HCT116 (cell line): ENCODE measurements at regions not wholly inside any gene's neighbourhood (a gene's known extent, or its start where the extent isn't known, plus 50 kb on each side); places are given as distances from the start of the nearest gene placed in this dataset.

Experiments
- ATAC-seq: fragments of 200-7000 bp; cut with Tn5 transposase; 2 replicates; pipeline ENCODE4 v1.9.1; 2020; ENCODE audit warnings: mild to moderate bottlenecking, moderate library complexity
- BruUV-seq: library from RNA; stranded (reverse); fragments of 400-500 nt; replicated peaks from 2 replicates; lab custom pipeline; 2021; lab: Mats Ljungman, UMichigan
- CTCF ChIA-PET: fragments of 300-600 bp; sonication (Branson Sonifier 250); formaldehyde crosslinking; loops from one replicate; lab custom pipeline; 2021; ENCODE audit warnings: antibody characterized with exemption; lab: Charles Lee
- POLR2A ChIA-PET: fragments of 300-600, 350-600 bp; sonication (Branson Sonifier 250); formaldehyde crosslinking; loops from one replicate; lab custom pipeline; 2021; ENCODE audit warnings: antibody characterized with exemption; lab: Charles Lee
- RAD21 ChIA-PET, 2 experiments: fragments of 300-600 bp; sonication (Branson Sonifier 250); formaldehyde crosslinking; loops; one replicate each; lab custom pipeline; 2023; ENCODE audit warnings: low total read pairs in 2 of 2; ENCODE audit not compliant: uncharacterized antibody in 2 of 2, unreplicated experiment in 2 of 2, low non-redundant PET in 1 of 2; lab: Charles Lee
- DNase-seq: peaks from one replicate; pipeline ENCODE4 v3.0.0-alpha.2; 2010; ENCODE audit warnings: low read depth, low spot score
- H2AFZ ChIP-seq: fragments of 200-600 bp; shearing (Covaris generic), sonication (generic); 2 replicates; pipeline ENCODE4 v1.6.1; 2017; ENCODE audit warnings: low read depth, mixed run types, mixed read lengths, antibody characterized with exemption, low read length; ENCODE audit not compliant: poor library complexity, severe bottlenecking
- H3K27ac ChIP-seq: 2 replicates; pipeline ENCODE4 v1.5.1; 2012; ENCODE audit warnings: low read depth, low read length
- H3K27me3 ChIP-seq: fragments of 200-600 bp; sonication (generic); 2 replicates; pipeline ENCODE4 v1.6.1; 2016; ENCODE audit warnings: mixed run types, low read length, mixed read lengths; ENCODE audit not compliant: insufficient read depth
- H3K36me3 ChIP-seq, 2 experiments: fragments of 200-500 bp in 1 of 2; fragments of 200-600 bp in 1 of 2; sonication (Bioruptor generic) in 1 of 2; sonication (generic) in 1 of 2; 2 replicates each; pipeline versions ENCODE4 v1.5.1 to v1.6.1; 2014 to 2016; ENCODE audit warnings: low read length in 2 of 2, inconsistent platforms in 1 of 2, mixed read lengths in 1 of 2, mixed run types in 1 of 2; ENCODE audit not compliant: insufficient read depth in 2 of 2, control insufficient read depth in 1 of 2
- H3K4me1 ChIP-seq, 2 experiments: fragments of 200-600 bp in 1 of 2; sonication (generic) in 1 of 2; 2 replicates each; pipeline versions ENCODE4 v1.5.1 to v1.6.1; 2012 to 2017; ENCODE audit warnings: low read length in 2 of 2, inconsistent platforms in 1 of 2, mild to moderate bottlenecking in 1 of 2, mixed read lengths in 1 of 2, mixed run types in 1 of 2, moderate library complexity in 1 of 2; ENCODE audit not compliant: insufficient read depth in 2 of 2, control insufficient read depth in 1 of 2
- H3K4me2 ChIP-seq: fragments of 200-600 bp; sonication (generic); 2 replicates; pipeline ENCODE4 v1.6.1; 2017; ENCODE audit warnings: mixed run types, low read length, mixed read lengths
- H3K4me3 ChIP-seq, 2 experiments: fragments of 200-600 bp in 1 of 2; sonication (generic) in 1 of 2; replicated peaks in 1 of 2; 2 replicates each; pipeline ENCODE4 v1.5.1; 2011 to 2016; ENCODE audit warnings: low read length in 2 of 2, control low read depth in 1 of 2, low read depth in 1 of 2, mild to moderate bottlenecking in 1 of 2, mixed read lengths in 1 of 2, mixed run types in 1 of 2
- H3K79me2 ChIP-seq: fragments of 200-600 bp; sonication (generic); 2 replicates; pipeline ENCODE4 v1.6.1; 2017; ENCODE audit warnings: mild to moderate bottlenecking, mixed run types, low read length, moderate library complexity, mixed read lengths; ENCODE audit not compliant: insufficient read depth
- H3K9ac ChIP-seq: fragments of 200-600 bp; sonication (generic); 2 replicates; pipeline ENCODE4 v1.6.1; 2016; ENCODE audit warnings: low read length, mixed read lengths
- H3K9me2 ChIP-seq: fragments of 200-600 bp; sonication (generic), shearing (Covaris generic); 2 replicates; pipeline ENCODE4 v1.6.1; 2017; ENCODE audit warnings: mixed run types, mild to moderate bottlenecking, moderate library complexity; ENCODE audit not compliant: insufficient read depth
- H3K9me3 ChIP-seq, 2 experiments: fragments of 200-500 bp in 1 of 2; fragments of 200-600 bp in 1 of 2; sonication (Bioruptor generic) in 1 of 2; sonication (generic) in 1 of 2; 2 replicates each; pipeline ENCODE4 v1.6.1; 2014 to 2017; ENCODE audit warnings: low read length in 2 of 2, mixed read lengths in 2 of 2, inconsistent platforms in 1 of 2, low read depth in 1 of 2, mild to moderate bottlenecking in 1 of 2, mixed run types in 1 of 2, moderate library complexity in 1 of 2; ENCODE audit not compliant: control insufficient read depth in 1 of 2, insufficient read depth in 1 of 2
- H4K20me1 ChIP-seq: fragments of 200-600 bp; sonication (generic), shearing (Covaris generic); 2 replicates; pipeline ENCODE4 v1.6.1; 2017; ENCODE audit warnings: mixed run types, mild to moderate bottlenecking, moderate library complexity; ENCODE audit not compliant: insufficient read depth
- ATF3 ChIP-seq: IDR thresholded peaks from 2 replicates; pipeline ENCODE4 v1.6.1; 2012
- CBX3 ChIP-seq: IDR thresholded peaks from 2 replicates; pipeline ENCODE4 v1.6.1; 2012; ENCODE audit warnings: low read depth
- EGR1 ChIP-seq: IDR thresholded peaks from 2 replicates; pipeline ENCODE4 v1.6.1; 2012; ENCODE audit warnings: low read depth
- ELF1 ChIP-seq: IDR thresholded peaks from 2 replicates; pipeline ENCODE4 v1.6.1; 2012; ENCODE audit warnings: low read depth, borderline replicate concordance
- EZH2 ChIP-seq: fragments of 200-600 bp; sonication (generic); IDR thresholded peaks from 2 replicates; pipeline ENCODE4 v1.6.1; 2017; ENCODE audit warnings: antibody characterized with exemption, mixed run types
- FOSL1 ChIP-seq: IDR thresholded peaks from 2 replicates; pipeline ENCODE4 v1.6.1; 2012; ENCODE audit warnings: low read depth
- POLR2AphosphoS5 ChIP-seq: IDR thresholded peaks from 2 replicates; pipeline ENCODE4 v1.6.1; 2011; ENCODE audit warnings: mild to moderate bottlenecking, low read depth, low read length, moderate library complexity
- RAD21 ChIP-seq: IDR thresholded peaks from 2 replicates; pipeline ENCODE4 v1.6.1; 2012; ENCODE audit warnings: low read depth, mild to moderate bottlenecking
- SP1 ChIP-seq: IDR thresholded peaks from 2 replicates; pipeline ENCODE4 v1.6.1; 2012; ENCODE audit warnings: low read depth
- SRF ChIP-seq: IDR thresholded peaks from 2 replicates; pipeline ENCODE4 v1.6.1; 2012; ENCODE audit warnings: low read depth
- YY1 ChIP-seq: IDR thresholded peaks from 2 replicates; pipeline ENCODE4 v1.6.1; 2011; ENCODE audit warnings: low read length, low read depth, moderate library complexity, mild to moderate bottlenecking; ENCODE audit not compliant: insufficient replicate concordance; ENCODE audit errors: extremely low read depth
- ZBTB33 ChIP-seq: IDR thresholded peaks from 2 replicates; pipeline ENCODE4 v1.6.1; 2011; ENCODE audit warnings: mild to moderate bottlenecking, low read length, moderate library complexity; ENCODE audit not compliant: insufficient replicate concordance; ENCODE audit errors: extremely low read depth
- ZFX ChIP-seq: fragments of 450-650 bp; IDR thresholded peaks from 2 replicates; pipeline ENCODE4 v1.6.1; 2017
- intact Hi-C: fragments of 100-400 bp; cut with micrococcal nuclease; formaldehyde crosslinking; loops from 2 replicates; pipeline ENCODE4 v1.10.0; 2022
- TF ChIP-seq, protein P1 (sequence below): IDR thresholded peaks from 2 replicates; pipeline ENCODE4 v1.6.1; 2012; ENCODE audit warnings: low read depth

DNA sequence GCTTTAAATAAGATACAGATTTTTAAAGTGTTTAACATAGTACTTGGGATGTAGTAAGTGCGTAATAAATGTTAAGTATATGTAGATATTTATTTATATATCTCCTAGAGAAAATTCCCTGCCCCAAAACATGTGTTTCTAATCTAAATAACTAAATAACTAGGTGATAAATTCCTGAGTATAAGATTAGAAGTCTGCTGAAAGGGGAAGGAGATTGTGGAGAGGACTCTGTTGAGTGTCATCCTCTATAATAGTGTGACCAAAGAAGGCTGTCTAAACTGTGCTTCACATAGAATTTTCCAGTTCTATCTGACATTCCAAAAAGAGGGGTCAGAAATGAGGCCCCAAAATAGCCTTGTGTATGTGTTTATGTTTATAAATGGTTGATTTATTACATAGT, 590.5 kb upstream of the ADAMTS5 start (continued):
- TF ChIP-seq ATF3, result no peak
- TF ChIP-seq SRF, result no peak
- TF ChIP-seq EZH2, result no peak
- no peak for TF ChIP-seq EGR1
- TF ChIP-seq RAD21, result no peak
- no peak for TF ChIP-seq CBX3
- TF ChIP-seq, all 23 proteins: peak for 0

- H3K9me2 ChIP-seq, result no peaks in the 10 kb centered on the region
- CTCF ChIA-PET, result no interaction called here
Measured at GRCh38 chr21:27555996-27556395, 589.1 kb upstream of the ADAMTS5 start.

DNA sequence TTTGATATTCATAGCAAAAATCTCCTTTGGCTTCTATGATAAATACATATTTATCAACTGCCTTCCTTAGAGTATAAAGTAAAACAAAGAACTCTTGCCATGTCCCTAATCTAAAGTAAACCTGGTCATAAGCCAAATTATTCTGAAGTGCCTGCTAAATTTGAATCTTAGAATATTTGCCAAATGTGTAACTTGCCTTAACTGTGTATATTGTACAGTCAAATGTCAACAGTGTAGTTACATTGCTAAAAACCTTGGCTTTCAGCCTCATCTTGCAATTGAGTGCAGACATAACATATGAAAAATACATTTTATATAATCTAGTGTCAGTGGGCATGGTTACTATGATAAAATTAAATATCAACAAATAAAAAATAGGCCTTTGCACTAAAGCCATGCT, 583.4 kb upstream of the ADAMTS5 start:
- no peaks in the 10 kb centered on the region for H3K9me2 ChIP-seq
- no peaks in the 10 kb centered on the region for H3K36me3 ChIP-seq
- ATAC-seq (no peak), DNase-seq (no peak)
- no peak overlapping the region for H3K9ac ChIP-seq
- ChIA-PET RAD21 (no interaction called here), CTCF (no interaction called here), POLR2A (no interaction called here)
- no peak overlapping the region for H3K4me3 ChIP-seq
- H3K4me1 ChIP-seq, result no peaks in the 10 kb centered on the region
- no TSS peak for BruUV-seq
- peaks cover 10 to 32% of the 10 kb centered on the region in 2 experiments; a peak in 3 of 4 replicates for H3K9me3 ChIP-seq
- H4K20me1 ChIP-seq, result no peaks in the 10 kb centered on the region
- no peaks in the 10 kb centered on the region for H3K27me3 ChIP-seq
- H3K27ac ChIP-seq, result no peak overlapping the region
- no peak overlapping the region for H3K4me2 ChIP-seq
- no peak overlapping the region for H2AFZ ChIP-seq
- intact Hi-C loops, result no loop called here
- H3K79me2 ChIP-seq, result no peaks in the 10 kb centered on the region
- TF ChIP-seq YY1, result no peak
- TF ChIP-seq, protein P1, sequence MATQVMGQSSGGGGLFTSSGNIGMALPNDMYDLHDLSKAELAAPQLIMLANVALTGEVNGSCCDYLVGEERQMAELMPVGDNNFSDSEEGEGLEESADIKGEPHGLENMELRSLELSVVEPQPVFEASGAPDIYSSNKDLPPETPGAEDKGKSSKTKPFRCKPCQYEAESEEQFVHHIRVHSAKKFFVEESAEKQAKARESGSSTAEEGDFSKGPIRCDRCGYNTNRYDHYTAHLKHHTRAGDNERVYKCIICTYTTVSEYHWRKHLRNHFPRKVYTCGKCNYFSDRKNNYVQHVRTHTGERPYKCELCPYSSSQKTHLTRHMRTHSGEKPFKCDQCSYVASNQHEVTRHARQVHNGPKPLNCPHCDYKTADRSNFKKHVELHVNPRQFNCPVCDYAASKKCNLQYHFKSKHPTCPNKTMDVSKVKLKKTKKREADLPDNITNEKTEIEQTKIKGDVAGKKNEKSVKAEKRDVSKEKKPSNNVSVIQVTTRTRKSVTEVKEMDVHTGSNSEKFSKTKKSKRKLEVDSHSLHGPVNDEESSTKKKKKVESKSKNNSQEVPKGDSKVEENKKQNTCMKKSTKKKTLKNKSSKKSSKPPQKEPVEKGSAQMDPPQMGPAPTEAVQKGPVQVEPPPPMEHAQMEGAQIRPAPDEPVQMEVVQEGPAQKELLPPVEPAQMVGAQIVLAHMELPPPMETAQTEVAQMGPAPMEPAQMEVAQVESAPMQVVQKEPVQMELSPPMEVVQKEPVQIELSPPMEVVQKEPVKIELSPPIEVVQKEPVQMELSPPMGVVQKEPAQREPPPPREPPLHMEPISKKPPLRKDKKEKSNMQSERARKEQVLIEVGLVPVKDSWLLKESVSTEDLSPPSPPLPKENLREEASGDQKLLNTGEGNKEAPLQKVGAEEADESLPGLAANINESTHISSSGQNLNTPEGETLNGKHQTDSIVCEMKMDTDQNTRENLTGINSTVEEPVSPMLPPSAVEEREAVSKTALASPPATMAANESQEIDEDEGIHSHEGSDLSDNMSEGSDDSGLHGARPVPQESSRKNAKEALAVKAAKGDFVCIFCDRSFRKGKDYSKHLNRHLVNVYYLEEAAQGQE, result no peak
- TF ChIP-seq ELF1, result no peak
- no peak for TF ChIP-seq ZFX
- TF ChIP-seq ZBTB33, result no peak
- no peak for TF ChIP-seq FOSL1

More at GRCh38 chr21:27555996-27556395, 589.1 kb upstream of the ADAMTS5 start:
- RAD21 ChIA-PET, result no interaction called here
- no peak overlapping the region for H3K9ac ChIP-seq
- DNase-seq (no peak), ATAC-seq (no peak)
- no peak overlapping the region for H3K4me3 ChIP-seq
- no peaks in the 10 kb centered on the region for H3K79me2 ChIP-seq
- no peaks in the 10 kb centered on the region for H3K36me3 ChIP-seq
- no TSS peak for BruUV-seq
- peaks cover 8 to 20% of the 10 kb centered on the region in 2 experiments; a peak in 3 of 4 replicates for H3K9me3 ChIP-seq
- intact Hi-C loops, result no loop called here
- no peak overlapping the region for H3K4me2 ChIP-seq
- POLR2A ChIA-PET, result no interaction called here
- TF ChIP-seq POLR2AphosphoS5 (no peak), EZH2 (no peak), ATF3 (no peak), SP1 (no peak), EGR1 (no peak)
- H3K4me1 ChIP-seq, result no peaks in the 10 kb centered on the region
- H4K20me1 ChIP-seq, result no peaks in the 10 kb centered on the region
- H3K27ac ChIP-seq, result no peak overlapping the region
- no peak overlapping the region for H2AFZ ChIP-seq
- H3K27me3 ChIP-seq, result no peaks in the 10 kb centered on the region
